ENCODE measurements at regions not wholly inside any gene's neighbourhood (a gene's known extent, or its start where the extent isn't known, plus 50 kb on each side); places are given as distances from the start of the nearest gene placed in this dataset.
"Not testable (repeated sequence)": the region's sequence is repeated elsewhere in the genome, so short reads cannot be mapped to it uniquely, and the experiment has no call there.

GRCh38 chr7:94194426-94194825 is 190.3 kb upstream of the BET1 start:
- not testable (repeated sequence) for TF ChIP-seq CTCF (IDR thresholded peaks at IDR 0.05); RCOR1 (IDR thresholded peaks at IDR 0.05; ENCODE audit: low read length); EZH2phosphoT487 (IDR thresholded peaks at IDR 0.05; ENCODE audit: borderline replicate concordance, low read depth); POLR2AphosphoS5 (IDR thresholded peaks at IDR 0.05; ENCODE audit: low read depth, low read length); NFIC (IDR thresholded peaks at IDR 0.05; ENCODE audit: borderline replicate concordance); ZBTB33 (IDR thresholded peaks at IDR 0.05; ENCODE audit: borderline replicate concordance, low read depth); NRF1 (IDR thresholded peaks at IDR 0.05; ENCODE audit: low read depth, low read length); JUND (IDR thresholded peaks at IDR 0.05); SMC3 (IDR thresholded peaks at IDR 0.05; ENCODE audit: low read depth, low read length); RXRA (IDR thresholded peaks at IDR 0.05; ENCODE audit: borderline replicate concordance, low read depth)

All from SK-N-SH (cell line).